HL-60 (cell line): ENCODE measurements at regions not wholly inside any gene's neighbourhood (a gene's known extent, or its start where the extent isn't known, plus 50 kb on each side); places are given as distances from the start of the nearest gene placed in this dataset.
"Not testable (repeated sequence)": the region's sequence is repeated elsewhere in the genome, so short reads cannot be mapped to it uniquely, and the experiment has no call there.

Experiments
- DNase-seq, 2 experiments: peaks; one replicate each; pipeline ENCODE4 v3.0.0-alpha.2; 2010 to 2020; ENCODE audit warnings: low read depth in 1 of 2, low spot score in 1 of 2
- H3K27ac ChIP-seq: fragments of 250-450 bp; sonication (Bioruptor Pico); replicated peaks from 2 replicates; pipeline ENCODE4 v1.5.1; 2020; ENCODE audit warnings: mild to moderate bottlenecking, moderate library complexity
- H3K27me3 ChIP-seq: fragments of 250-450 bp; sonication (Bioruptor Pico); 2 replicates; pipeline ENCODE4 v1.5.1; 2021; ENCODE audit warnings: mild to moderate bottlenecking, moderate library complexity; ENCODE audit not compliant: insufficient read depth, poor library complexity, severe bottlenecking
- H3K4me3 ChIP-seq: replicated peaks from 2 replicates; pipeline ENCODE4 v1.5.1; 2011; ENCODE audit warnings: mild to moderate bottlenecking, control low read depth, low read length; ENCODE audit not compliant: insufficient read depth
- GABPA ChIP-seq: IDR thresholded peaks from 2 replicates; pipeline ENCODE4 v1.6.1; 2012; ENCODE audit warnings: low read depth
- POLR2AphosphoS5 ChIP-seq: IDR thresholded peaks from 2 replicates; pipeline ENCODE4 v1.6.1; 2012; ENCODE audit warnings: low read depth
- REST ChIP-seq: IDR thresholded peaks from 2 replicates; pipeline ENCODE4 v1.6.1; 2012; ENCODE audit warnings: low read depth; ENCODE audit not compliant: insufficient replicate concordance
- SPI1 ChIP-seq: IDR thresholded peaks from 2 replicates; pipeline ENCODE4 v1.6.1; 2012; ENCODE audit warnings: low read depth, mild to moderate bottlenecking, borderline replicate concordance
- TF ChIP-seq, protein P1 (sequence below): IDR thresholded peaks from one replicate; pipeline ENCODE4 v1.5.1; 2011; ENCODE audit warnings: low read length, control low read depth, inconsistent platforms; ENCODE audit not compliant: insufficient read depth

GRCh38 chr3:64361962-64362735 lies 136.9 kb upstream of the PRICKLE2 start:
- no peaks in the 10 kb centered on the region for H3K27me3 ChIP-seq
- no peak overlapping the region for H3K27ac ChIP-seq
- no peak for TF ChIP-seq GABPA
- no peak for TF ChIP-seq REST
- TF ChIP-seq, protein P1, sequence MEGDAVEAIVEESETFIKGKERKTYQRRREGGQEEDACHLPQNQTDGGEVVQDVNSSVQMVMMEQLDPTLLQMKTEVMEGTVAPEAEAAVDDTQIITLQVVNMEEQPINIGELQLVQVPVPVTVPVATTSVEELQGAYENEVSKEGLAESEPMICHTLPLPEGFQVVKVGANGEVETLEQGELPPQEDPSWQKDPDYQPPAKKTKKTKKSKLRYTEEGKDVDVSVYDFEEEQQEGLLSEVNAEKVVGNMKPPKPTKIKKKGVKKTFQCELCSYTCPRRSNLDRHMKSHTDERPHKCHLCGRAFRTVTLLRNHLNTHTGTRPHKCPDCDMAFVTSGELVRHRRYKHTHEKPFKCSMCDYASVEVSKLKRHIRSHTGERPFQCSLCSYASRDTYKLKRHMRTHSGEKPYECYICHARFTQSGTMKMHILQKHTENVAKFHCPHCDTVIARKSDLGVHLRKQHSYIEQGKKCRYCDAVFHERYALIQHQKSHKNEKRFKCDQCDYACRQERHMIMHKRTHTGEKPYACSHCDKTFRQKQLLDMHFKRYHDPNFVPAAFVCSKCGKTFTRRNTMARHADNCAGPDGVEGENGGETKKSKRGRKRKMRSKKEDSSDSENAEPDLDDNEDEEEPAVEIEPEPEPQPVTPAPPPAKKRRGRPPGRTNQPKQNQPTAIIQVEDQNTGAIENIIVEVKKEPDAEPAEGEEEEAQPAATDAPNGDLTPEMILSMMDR = no peak
- no peak for TF ChIP-seq SPI1
- no peak for TF ChIP-seq POLR2AphosphoS5
- no peak for DNase-seq
- H3K4me3 ChIP-seq = no peak overlapping the region

DNA sequence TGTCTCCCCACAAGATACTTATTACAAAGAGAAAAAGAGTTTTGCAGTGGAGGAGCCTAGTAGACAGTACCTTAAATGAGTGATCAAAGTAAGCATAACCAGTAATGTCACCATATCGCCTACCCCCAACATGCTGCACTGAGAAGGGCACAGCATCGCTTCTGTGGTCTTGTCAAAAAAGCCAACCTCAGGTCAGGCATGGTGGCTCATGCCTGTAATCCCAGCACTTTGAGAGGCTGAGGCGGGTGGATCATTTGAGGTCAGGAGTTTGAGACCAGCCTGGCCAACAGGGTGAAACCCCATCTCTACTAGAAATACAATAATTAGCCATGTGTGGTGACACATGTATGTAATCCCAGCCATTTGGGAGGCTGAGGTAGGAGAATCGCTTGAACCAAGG lies 135.8 kb upstream of the PRICKLE2 start:
- not testable (repeated sequence) for H3K4me3 ChIP-seq, DNase-seq, H3K27ac ChIP-seq, H3K27me3 ChIP-seq

GRCh38 chr3:64360280-64360679 lies 135.0 kb upstream of the PRICKLE2 start:
- H3K27me3 ChIP-seq = no peaks in the 10 kb centered on the region
- H3K4me3 ChIP-seq = no peak overlapping the region

More at GRCh38 chr3:64360280-64360679, 135.0 kb upstream of the PRICKLE2 start:
- no peak overlapping the region for H3K27ac ChIP-seq
- TF ChIP-seq POLR2AphosphoS5 = no peak
- no peak for TF ChIP-seq SPI1
- TF ChIP-seq, protein P1 = no peak
- no peak for TF ChIP-seq REST
- no peak for TF ChIP-seq GABPA
- DNase-seq = no peak
